AG04450 (cell line): ENCODE measurements at regions not wholly inside any gene's neighbourhood (a gene's known extent, or its start where the extent isn't known, plus 50 kb on each side); places are given as distances from the start of the nearest gene placed in this dataset.

Experiments used
- CTCF ChIA-PET: fragments of 300-600, 350-600 bp; formaldehyde crosslinking; extraction: SDS; loops from one replicate; lab custom pipeline; 2022; ENCODE audit warnings: antibody characterized with exemption, inconsistent platforms; lab: Charles Lee
- POLR2A ChIA-PET: fragments of 350-600 bp; formaldehyde crosslinking; extraction: SDS; loops from one replicate; lab custom pipeline; 2021; ENCODE audit warnings: antibody characterized with exemption, inconsistent platforms; lab: Yijun Ruan, JAX
- DNase-seq: peaks from one replicate; pipeline ENCODE4 v3.0.0-alpha.2; 2011; ENCODE audit warnings: low read depth, low spot score
- H3K27ac ChIP-seq: one replicate; pipeline ENCODE4 v1.5.1; 2012; ENCODE audit warnings: low read depth, low read length, control low read depth
- H3K27me3 ChIP-seq: one replicate; pipeline ENCODE4 v1.6.0; 2012; ENCODE audit warnings: low read length; ENCODE audit not compliant: control insufficient read depth, insufficient read depth
- H3K4me3 ChIP-seq: 2 replicates; pipeline ENCODE4 v1.5.1; 2011; ENCODE audit warnings: mild to moderate bottlenecking, low read depth, low read length, control low read depth
- H3K9me3 ChIP-seq: 2 replicates; pipeline ENCODE4 v1.5.1; 2012; ENCODE audit warnings: low read length; ENCODE audit not compliant: control insufficient read depth, insufficient read depth
- CTCF ChIP-seq: IDR thresholded peaks from 2 replicates; pipeline ENCODE4 v1.5.1; 2011; ENCODE audit warnings: low read depth, low read length, control low read depth, inconsistent platforms

- H3K27ac ChIP-seq, result no peak overlapping the region
- DNase-seq, result no peak
- TF ChIP-seq CTCF, result no peak
- no peaks in the 10 kb centered on the region for H3K27me3 ChIP-seq
- no peak overlapping the region for H3K4me3 ChIP-seq
- H3K9me3 ChIP-seq, result peaks cover 77% of the 10 kb centered on the region
- POLR2A ChIA-PET, result no interaction called here
- CTCF ChIA-PET, result no interaction called here
Measured at GRCh38 chr12:131368668-131369071, 342.2 kb upstream of the SFSWAP start.

DNA sequence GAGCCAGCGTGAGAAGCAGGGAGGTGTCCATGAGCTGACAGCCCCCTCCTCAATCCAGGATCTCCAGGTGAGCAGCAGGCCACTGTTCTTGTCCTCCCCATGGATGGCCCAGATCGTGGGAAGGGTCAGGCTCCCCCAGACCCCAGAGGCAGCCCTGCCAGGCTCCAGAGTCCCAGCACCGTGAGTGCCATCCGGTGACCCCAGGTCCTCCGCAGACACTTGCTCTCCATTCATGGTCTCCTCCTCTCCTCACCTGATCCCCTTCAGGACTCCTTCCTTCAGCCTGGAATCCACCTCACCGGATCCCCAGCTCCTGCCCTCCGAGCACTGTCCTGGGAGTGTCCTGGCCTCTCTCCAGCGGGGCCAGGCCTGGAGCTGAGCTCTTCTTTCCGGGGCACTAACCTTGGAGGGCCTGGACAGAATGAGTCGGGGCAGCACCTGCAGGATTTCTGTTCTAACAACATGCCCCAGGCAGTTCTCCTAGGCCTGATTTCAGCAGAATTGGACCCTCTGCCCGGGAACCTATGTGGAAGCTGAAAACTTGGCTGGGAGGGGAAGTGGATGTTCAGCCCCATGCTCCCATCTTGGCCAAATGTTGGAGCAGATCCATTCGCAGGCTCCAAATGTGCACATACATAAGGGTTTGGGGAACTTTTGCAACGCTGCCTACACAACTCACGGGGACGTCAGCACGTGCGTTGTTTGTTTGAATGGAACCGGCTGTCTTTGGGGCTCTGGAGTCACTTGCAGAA is 341.6 kb upstream of the SFSWAP start:
- CTCF ChIA-PET, result no interaction called here
- no peak for DNase-seq
- Histone ChIP-seq H3K4me3 (no peak overlapping the region), H3K9me3 (peaks cover 71% of the 10 kb centered on the region), H3K27me3 (no peaks in the 10 kb centered on the region), H3K27ac (no peak overlapping the region)
- POLR2A ChIA-PET, result no interaction called here
- TF ChIP-seq CTCF, result no peak

DNA sequence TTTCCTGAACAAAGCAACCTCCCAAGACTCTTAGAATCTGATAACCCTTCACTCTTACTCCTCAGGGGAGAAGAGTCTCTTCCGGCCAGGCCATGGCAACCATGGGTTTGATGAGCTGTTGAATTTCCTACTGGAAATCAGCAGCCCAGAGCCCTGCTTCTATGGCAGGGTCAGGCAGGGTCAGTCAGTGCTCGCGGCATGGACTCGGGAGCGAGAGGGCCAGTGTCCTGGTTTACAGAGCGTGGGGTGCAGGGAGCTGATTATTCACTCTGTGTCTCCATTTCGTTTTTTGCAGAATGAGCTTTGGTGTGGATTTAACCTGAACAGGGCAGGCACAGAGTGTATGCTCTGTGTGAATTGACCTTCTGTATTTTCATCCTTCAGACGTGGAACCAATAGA is 340.6 kb upstream of the SFSWAP start:
- POLR2A ChIA-PET, result no interaction called here

DNA sequence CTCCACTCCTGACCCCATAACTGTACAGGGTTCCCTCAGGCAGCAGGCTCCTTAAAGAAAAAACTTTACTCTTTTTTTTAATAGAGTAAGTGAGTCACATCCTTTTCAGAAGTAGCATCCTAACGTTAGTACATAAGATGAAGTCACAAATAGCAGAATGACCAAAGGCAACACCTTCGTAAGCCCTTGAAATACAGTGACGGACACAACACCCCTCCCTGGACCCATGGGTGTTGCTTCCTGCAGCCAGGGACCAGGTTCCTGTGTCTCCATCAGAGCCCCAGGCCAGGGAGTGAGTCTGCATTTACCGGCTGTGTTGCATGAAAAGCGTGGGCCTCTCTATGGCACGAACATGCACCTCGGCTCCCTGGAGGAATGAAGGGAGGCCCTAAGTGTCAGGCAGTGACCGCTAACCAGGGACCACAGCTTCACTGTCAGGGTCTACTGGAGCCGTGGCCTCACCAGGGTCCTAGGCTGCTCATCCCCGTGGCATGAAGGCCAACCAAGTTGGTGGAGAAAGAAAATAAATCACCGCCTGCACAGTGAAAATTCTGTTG is 340.0 kb upstream of the SFSWAP start:
- peaks cover 70% of the 10 kb centered on the region for H3K9me3 ChIP-seq
- POLR2A ChIA-PET, result no interaction called here
- no peak for TF ChIP-seq CTCF
- DNase-seq, result no peak
- H3K27me3 ChIP-seq, result no peaks in the 10 kb centered on the region
- CTCF ChIA-PET, result no interaction called here
- H3K4me3 ChIP-seq, result no peak overlapping the region
- no peak overlapping the region for H3K27ac ChIP-seq

More for the DNA sequence above, 340.6 kb upstream of the SFSWAP start:
- TF ChIP-seq CTCF, result no peak
- no peak for DNase-seq
- peaks cover 70% of the 10 kb centered on the region for H3K9me3 ChIP-seq
- no peak overlapping the region for H3K27ac ChIP-seq
- H3K4me3 ChIP-seq, result no peak overlapping the region
- CTCF ChIA-PET, result no interaction called here
- H3K27me3 ChIP-seq, result no peaks in the 10 kb centered on the region

DNA sequence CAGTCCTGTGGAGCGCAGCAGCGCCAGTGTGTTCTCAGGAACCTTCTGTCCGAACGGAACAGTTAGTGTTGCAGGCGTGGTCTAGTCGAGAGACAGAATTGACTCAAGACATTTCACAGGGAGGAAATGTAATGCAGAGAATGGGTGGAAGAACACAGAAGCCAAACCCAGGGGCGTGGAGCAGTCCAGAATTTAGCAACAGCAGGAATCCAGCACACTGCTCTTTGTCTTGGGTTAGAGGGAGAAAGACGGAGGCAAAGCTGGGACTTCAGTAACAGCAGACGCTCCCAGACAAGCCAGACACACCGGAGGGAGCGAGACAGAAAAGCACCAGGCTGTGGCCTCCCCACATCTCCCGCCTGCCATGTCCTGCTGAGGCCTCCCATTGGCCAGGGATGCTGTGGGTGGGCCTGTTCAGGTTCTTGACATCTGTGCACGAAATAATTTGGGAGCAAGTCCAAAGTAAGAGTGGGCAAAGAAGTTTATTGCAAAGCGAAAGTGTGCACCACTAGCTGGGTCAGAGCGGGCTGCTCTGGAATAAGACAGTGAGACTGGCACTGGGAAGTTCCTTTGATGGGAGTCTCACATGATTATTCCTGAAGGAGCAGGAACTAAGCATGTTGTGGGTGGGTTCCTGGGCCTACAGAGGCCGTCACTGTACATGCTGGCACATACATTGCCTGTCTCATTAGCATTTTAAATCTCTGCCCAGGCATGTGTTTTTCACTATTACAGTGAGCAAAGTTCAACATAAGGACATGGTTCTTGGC is 339.3 kb upstream of the SFSWAP start:
- CTCF ChIA-PET, result no interaction called here

More for the DNA sequence above, 339.3 kb upstream of the SFSWAP start:
- no peak overlapping the region for H3K4me3 ChIP-seq
- H3K9me3 ChIP-seq, result peaks cover 67% of the 10 kb centered on the region
- no peak for DNase-seq
- H3K27ac ChIP-seq, result no peak overlapping the region
- H3K27me3 ChIP-seq, result no peaks in the 10 kb centered on the region
- POLR2A ChIA-PET, result no interaction called here
- TF ChIP-seq CTCF, result no peak
